ENCODE measurements at regions not wholly inside any gene's neighbourhood (a gene's known extent, or its start where the extent isn't known, plus 50 kb on each side); places are given as distances from the start of the nearest gene placed in this dataset.

- TF ChIP-seq, protein P1, sequence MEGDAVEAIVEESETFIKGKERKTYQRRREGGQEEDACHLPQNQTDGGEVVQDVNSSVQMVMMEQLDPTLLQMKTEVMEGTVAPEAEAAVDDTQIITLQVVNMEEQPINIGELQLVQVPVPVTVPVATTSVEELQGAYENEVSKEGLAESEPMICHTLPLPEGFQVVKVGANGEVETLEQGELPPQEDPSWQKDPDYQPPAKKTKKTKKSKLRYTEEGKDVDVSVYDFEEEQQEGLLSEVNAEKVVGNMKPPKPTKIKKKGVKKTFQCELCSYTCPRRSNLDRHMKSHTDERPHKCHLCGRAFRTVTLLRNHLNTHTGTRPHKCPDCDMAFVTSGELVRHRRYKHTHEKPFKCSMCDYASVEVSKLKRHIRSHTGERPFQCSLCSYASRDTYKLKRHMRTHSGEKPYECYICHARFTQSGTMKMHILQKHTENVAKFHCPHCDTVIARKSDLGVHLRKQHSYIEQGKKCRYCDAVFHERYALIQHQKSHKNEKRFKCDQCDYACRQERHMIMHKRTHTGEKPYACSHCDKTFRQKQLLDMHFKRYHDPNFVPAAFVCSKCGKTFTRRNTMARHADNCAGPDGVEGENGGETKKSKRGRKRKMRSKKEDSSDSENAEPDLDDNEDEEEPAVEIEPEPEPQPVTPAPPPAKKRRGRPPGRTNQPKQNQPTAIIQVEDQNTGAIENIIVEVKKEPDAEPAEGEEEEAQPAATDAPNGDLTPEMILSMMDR (IDR thresholded peaks at IDR 0.05) = no peak
- no peak for TF ChIP-seq POLR2A (IDR thresholded peaks at IDR 0.05)
Measured at GRCh38 chr3:17945799-17946399, 203.5 kb upstream of the TBC1D5 start.

Measured in ovary (tissue), 3 donors.